GM18517 (cell line): ENCODE measurements at regions not wholly inside any gene's neighbourhood (a gene's known extent, or its start where the extent isn't known, plus 50 kb on each side); places are given as distances from the start of the nearest gene placed in this dataset.

ENCODE experiments used
- ATAC-seq: cut with Tn5 transposase; IDR thresholded peaks from one replicate; pipeline ENCODE4 v1.9.1; 2021; ENCODE audit warnings: mild to moderate bottlenecking, moderate library complexity; ENCODE audit not compliant: unreplicated experiment

DNA sequence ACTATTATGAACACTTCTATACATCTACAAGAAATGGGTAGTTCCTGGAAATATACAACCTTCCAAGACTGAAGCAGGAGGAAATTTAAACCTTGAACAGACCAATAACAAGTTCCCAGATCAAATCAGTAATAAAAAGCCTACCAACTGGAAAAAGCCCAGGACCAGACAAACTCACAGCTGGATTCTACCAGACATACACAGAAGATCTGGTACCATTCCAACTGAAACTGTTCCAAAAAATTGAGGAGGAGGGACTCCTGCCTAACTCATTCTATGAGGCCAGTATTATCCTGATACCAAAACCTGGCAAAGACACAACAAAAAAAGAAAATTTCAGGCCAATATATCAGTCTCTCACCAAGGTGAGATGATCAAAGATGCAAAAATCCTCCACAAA is 189.4 kb downstream of the RPS29 start:
- no peak for ATAC-seq

- no peak for ATAC-seq
Measured at GRCh38 chr14:49381778-49382177, 204.4 kb downstream of the RPS29 start.

- no peak for ATAC-seq
Measured at GRCh38 chr14:49367696-49368095, 218.5 kb downstream of the RPS29 start.

GRCh38 chr14:49366416-49366815 is 219.8 kb downstream of the RPS29 start:
- ATAC-seq = no peak

DNA sequence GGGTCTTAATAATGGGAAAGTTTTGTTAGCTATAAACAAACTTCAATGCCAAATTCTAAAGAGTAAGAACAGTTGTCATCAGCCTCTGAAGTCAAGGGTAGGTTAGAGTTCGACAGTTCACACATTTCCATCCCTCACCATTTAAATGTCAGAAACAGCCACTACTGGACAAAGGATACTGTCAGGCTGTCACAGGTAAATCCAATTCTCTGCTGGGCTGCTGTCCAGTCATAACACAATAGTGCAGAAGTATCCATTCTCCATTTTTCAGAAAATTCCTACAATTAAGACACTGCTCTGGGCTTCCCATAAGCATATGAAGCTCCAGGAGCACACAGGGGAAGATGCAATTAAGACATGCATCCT is 221.4 kb downstream of the RPS29 start:
- no peak for ATAC-seq

- ATAC-seq = no peak
Measured at GRCh38 chr14:49363821-49364751, 222.1 kb downstream of the RPS29 start.

DNA sequence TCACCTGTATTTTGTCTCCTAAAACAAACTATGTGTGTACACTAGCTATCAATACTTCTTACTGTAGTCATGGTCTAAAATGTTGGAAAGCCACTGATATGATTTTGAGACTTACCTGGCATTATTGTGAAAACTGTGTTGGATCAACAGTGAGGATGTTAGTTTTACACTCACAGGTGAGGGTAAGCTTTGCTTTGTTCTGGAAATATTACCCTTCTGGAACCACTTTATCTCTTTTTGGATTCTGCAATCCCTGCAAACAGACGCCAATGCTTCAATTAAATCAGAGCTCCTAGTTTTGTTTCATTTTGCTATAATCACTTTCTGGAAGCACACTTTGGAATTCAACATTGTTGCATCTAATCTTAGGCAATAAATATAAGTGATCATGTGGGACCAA is 223.3 kb downstream of the RPS29 start:
- no peak for ATAC-seq

- no peak for ATAC-seq
Measured at GRCh38 chr14:49339130-49339529, 247.1 kb downstream of the RPS29 start.

DNA sequence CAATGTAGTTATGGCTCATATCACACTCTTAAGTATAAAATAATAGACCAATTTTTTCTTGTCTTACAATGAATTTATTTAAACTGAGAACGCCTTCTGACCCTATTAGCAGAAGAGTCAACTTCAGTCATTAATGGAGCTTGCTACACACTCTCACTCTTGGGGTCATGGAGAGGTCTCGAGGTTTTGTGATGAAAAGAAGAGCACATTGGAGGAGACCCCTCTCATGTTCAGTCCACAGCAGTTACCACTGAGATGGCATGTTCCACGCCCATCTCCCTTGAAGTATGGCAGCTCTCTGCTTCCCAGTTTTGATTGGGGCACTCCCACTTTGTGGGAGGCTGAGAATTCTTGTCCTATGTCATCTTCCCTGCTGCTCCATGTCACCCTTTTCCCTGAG is 266.4 kb downstream of the RPS29 start:
- ATAC-seq = no peak

DNA sequence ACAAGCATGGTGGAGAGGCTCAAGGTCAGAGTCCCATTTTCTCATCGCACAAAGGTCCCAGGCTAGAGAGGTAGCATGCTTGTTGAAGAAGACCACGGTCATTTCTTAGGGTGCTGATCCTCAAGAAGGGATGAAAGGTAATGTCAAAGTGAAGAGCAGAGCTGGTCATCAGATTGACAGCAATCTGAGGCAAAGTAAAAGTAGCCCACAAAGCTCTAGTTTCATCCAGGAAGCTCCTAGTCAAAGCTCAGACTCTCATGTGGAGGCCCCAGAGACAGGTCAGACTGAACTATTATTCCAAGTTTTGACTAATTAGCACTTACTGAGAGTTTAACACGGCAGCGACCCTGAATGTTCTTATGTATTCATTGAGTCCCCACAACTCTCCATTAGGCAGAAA is 270.6 kb downstream of the RPS29 start:
- ATAC-seq = no peak

DNA sequence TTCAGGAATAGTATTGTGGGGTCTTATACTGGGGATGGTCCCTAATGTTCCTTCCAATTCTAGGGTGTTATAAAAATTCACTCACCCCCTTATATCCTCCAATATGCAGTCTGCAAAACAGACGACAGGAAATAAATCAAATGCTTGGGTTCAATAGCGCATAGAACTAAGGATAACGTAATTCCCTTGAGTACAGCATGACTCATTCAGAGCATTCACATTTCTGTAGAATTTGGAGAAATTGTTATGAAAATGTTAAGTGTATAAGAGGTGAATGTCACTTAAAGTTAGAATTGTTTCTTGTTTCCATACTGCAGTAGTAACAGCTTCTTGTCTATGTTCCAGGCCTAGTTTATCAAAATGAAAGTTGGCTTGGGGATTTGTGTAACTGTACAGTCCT is 271.4 kb downstream of the RPS29 start:
- ATAC-seq = no peak

- no peak for ATAC-seq
Measured at GRCh38 chr14:49313108-49313507, 273.1 kb downstream of the RPS29 start.

DNA sequence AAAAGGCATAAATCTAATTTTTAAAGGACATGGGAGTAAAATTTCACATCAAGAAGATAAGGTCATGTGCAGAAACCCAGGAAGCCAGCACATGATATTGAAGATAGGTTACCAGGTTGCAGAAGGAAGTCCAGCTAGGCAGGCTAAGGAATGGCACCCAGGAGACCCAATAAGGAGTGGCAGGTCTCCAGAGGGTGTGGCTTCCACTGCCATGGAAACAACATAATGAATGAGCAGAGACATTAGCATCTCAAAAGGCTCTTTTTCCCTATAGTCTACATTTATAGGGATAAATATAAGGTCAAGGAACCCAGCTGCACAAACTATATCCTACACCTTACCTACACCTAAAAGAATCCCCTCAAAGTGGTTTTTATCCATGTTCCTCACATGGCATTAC is 275.9 kb downstream of the RPS29 start:
- no peak for ATAC-seq

GRCh38 chr14:49306152-49306751 is 279.9 kb downstream of the RPS29 start:
- no peak for ATAC-seq

DNA sequence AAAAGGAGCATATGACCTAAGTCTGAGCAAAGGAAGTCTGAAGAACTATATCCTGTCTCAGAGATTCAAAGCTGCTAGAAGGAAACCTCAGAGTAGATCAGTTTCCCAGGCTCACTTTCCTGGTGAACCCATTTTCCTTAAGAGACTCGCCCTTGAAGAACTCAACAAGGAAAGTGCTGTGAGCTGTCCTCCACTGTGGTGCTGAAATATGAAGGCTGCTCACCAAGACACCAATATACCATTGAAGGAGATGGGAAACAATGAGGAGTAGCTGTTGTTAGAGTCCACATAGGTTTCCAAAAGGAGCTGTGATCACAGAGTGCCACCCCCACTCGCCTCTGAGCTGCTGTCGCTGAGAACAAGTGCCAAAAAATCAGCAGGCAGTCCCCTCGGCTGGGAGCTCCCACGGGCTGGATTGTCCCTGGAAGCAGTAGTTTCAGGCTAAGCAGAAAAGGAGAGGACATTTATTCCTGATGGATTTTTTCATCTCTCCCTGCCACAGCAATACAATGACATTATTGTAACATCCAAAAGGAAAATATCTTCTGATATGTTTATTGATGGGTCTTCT is 282.1 kb downstream of the RPS29 start:
- ATAC-seq = no peak

- ATAC-seq = no peak
Measured at GRCh38 chr14:49297102-49297501, 289.1 kb downstream of the RPS29 start.

- no peak for ATAC-seq
Measured at GRCh38 chr14:49294621-49295148, 291.5 kb downstream of the RPS29 start.

GRCh38 chr14:49287004-49287403 is 299.2 kb downstream of the RPS29 start:
- ATAC-seq = no peak

DNA sequence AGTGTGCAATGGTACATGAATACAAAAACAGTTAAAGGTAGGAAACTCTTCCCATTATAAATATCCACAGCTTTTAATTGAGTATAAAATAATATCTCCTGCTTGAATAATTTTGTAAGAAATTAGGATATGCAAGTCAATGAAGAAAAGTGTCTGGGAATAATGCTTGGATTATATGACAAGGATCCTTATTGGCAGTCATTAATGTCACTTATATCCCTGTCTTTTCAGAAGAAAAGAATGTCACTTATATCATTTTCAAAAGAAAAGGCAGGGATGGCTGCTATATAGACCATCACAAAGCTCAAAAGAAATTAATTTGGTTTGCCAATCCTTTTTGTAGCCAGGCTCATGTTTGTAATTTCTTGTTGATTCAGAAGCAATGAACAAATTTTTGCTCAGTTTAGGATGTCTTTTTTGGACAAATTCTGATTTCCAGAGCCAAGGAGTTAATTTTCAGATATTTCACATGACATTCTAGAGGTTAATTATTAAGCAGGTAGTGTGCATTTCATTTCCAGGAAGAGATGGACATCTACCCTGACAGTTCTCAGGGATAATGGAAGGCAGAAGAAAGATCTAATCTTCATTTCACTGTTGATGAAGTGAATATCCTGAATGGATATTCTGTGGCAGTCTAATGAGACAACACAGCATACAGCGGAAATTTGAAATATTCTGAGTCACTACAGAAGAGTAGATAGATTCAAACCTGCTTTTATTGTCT is 299.8 kb downstream of the RPS29 start:
- ATAC-seq = no peak

GRCh38 chr14:49280566-49280965 is 305.6 kb downstream of the RPS29 start:
- ATAC-seq = no peak

GRCh38 chr14:49250517-49250916 is 335.7 kb downstream of the RPS29 start:
- ATAC-seq = no peak
